ENCODE measurements at regions not wholly inside any gene's neighbourhood (a gene's known extent, or its start where the extent isn't known, plus 50 kb on each side); places are given as distances from the start of the nearest gene placed in this dataset.

DNA sequence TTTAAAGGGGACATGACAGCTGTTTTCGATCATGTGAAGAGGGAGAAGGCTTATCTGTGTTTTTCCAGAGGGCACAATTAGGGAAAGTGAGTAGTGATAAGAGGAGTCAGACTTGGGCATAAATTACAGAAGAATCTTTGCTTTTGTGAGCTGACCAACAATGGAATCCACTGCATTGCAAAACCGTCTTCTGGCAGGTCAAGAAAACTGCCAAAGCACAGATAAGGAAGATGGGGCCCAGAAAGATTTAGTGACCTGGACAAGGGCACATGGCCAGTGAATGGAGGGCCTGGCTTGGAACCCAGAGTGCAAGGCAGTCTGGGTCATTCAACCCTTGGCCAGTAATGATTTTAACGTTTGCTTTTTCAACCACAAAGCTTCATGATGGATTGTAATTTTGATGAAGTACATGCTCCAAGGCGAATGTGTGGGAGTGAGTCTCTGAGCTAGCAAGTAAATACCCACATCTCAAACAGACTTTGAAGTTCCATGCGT lies 153.2 kb upstream of the MAST4 start:
- TF ChIP-seq CTCF (IDR thresholded peaks at IDR 0.05; ENCODE audit: low read depth, low read length, missing input control) (no peak), RXRA (IDR thresholded peaks at IDR 0.05) (peak; percentile 68 to 71), SP1 (IDR thresholded peaks at IDR 0.05) (no peak), MAX (IDR thresholded peaks at IDR 0.05) (peak; percentile 15), TAF1 (conservative IDR thresholded peaks at IDR 0.05) (no peak), JUND (IDR thresholded peaks at IDR 0.05) (no peak), RAD21 (IDR thresholded peaks at IDR 0.05) (no peak), YY1 (IDR thresholded peaks at IDR 0.05) (no peak), EGR1 (IDR thresholded peaks at IDR 0.05; ENCODE audit: low read depth in 2 of 2) (no peak), GABPA (IDR thresholded peaks at IDR 0.05 in 1 of 2, conservative IDR thresholded peaks at IDR 0.05 in 1 of 2) (no peak)
- TF ChIP-seq, protein P1, sequence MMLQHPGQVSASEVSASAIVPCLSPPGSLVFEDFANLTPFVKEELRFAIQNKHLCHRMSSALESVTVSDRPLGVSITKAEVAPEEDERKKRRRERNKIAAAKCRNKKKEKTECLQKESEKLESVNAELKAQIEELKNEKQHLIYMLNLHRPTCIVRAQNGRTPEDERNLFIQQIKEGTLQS (IDR thresholded peaks at IDR 0.05): no peak
- TF ChIP-seq, protein P2, sequence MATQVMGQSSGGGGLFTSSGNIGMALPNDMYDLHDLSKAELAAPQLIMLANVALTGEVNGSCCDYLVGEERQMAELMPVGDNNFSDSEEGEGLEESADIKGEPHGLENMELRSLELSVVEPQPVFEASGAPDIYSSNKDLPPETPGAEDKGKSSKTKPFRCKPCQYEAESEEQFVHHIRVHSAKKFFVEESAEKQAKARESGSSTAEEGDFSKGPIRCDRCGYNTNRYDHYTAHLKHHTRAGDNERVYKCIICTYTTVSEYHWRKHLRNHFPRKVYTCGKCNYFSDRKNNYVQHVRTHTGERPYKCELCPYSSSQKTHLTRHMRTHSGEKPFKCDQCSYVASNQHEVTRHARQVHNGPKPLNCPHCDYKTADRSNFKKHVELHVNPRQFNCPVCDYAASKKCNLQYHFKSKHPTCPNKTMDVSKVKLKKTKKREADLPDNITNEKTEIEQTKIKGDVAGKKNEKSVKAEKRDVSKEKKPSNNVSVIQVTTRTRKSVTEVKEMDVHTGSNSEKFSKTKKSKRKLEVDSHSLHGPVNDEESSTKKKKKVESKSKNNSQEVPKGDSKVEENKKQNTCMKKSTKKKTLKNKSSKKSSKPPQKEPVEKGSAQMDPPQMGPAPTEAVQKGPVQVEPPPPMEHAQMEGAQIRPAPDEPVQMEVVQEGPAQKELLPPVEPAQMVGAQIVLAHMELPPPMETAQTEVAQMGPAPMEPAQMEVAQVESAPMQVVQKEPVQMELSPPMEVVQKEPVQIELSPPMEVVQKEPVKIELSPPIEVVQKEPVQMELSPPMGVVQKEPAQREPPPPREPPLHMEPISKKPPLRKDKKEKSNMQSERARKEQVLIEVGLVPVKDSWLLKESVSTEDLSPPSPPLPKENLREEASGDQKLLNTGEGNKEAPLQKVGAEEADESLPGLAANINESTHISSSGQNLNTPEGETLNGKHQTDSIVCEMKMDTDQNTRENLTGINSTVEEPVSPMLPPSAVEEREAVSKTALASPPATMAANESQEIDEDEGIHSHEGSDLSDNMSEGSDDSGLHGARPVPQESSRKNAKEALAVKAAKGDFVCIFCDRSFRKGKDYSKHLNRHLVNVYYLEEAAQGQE (IDR thresholded peaks at IDR 0.05): no peak

Data from liver (tissue), 3 donors.